Renal cortical epithelial cell (primary cell): ENCODE measurements at regions not wholly inside any gene's neighbourhood (a gene's known extent, or its start where the extent isn't known, plus 50 kb on each side); places are given as distances from the start of the nearest gene placed in this dataset.

ENCODE experiments used
- DNase-seq: peaks from one replicate; pipeline ENCODE4 v3.0.0-alpha.2; 2011; ENCODE audit warnings: low read depth

GRCh38 chr11:134687548-134687947 lies 275.5 kb upstream of the B3GAT1 start:
- DNase-seq = no peak

GRCh38 chr11:134686460-134687061 lies 274.5 kb upstream of the B3GAT1 start:
- no peak for DNase-seq

- DNase-seq = no peak
Measured at GRCh38 chr11:134685793-134686380, 273.8 kb upstream of the B3GAT1 start.

GRCh38 chr11:134684576-134684975 lies 272.5 kb upstream of the B3GAT1 start:
- DNase-seq = no peak

- no peak for DNase-seq
Measured at GRCh38 chr11:134683860-134684259, 271.8 kb upstream of the B3GAT1 start.

- DNase-seq = no peak
Measured at GRCh38 chr11:134682577-134682976, 270.5 kb upstream of the B3GAT1 start.

- no peak for DNase-seq
Measured at GRCh38 chr11:134679592-134679991, 267.6 kb upstream of the B3GAT1 start.

GRCh38 chr11:134678744-134679143 lies 266.7 kb upstream of the B3GAT1 start:
- DNase-seq = no peak

- no peak for DNase-seq
Measured at GRCh38 chr11:134677891-134678551, 266.0 kb upstream of the B3GAT1 start.

- DNase-seq = no peak
Measured at GRCh38 chr11:134677397-134677822, 265.4 kb upstream of the B3GAT1 start.

- DNase-seq = no peak
Measured at GRCh38 chr11:134676516-134677287, 264.7 kb upstream of the B3GAT1 start.

GRCh38 chr11:134675983-134676382 lies 263.9 kb upstream of the B3GAT1 start:
- no peak for DNase-seq

GRCh38 chr11:134674974-134675373 lies 262.9 kb upstream of the B3GAT1 start:
- DNase-seq = no peak

GRCh38 chr11:134670961-134671370 lies 258.9 kb upstream of the B3GAT1 start:
- no peak for DNase-seq

GRCh38 chr11:134670247-134670782 lies 258.3 kb upstream of the B3GAT1 start:
- DNase-seq = no peak

- DNase-seq = no peak
Measured at GRCh38 chr11:134669796-134670195, 257.8 kb upstream of the B3GAT1 start.

GRCh38 chr11:134668796-134669195 lies 256.8 kb upstream of the B3GAT1 start:
- no peak for DNase-seq

GRCh38 chr11:134668076-134668475 lies 256.0 kb upstream of the B3GAT1 start:
- DNase-seq = no peak

- DNase-seq = no peak
Measured at GRCh38 chr11:134667505-134667904, 255.5 kb upstream of the B3GAT1 start.

GRCh38 chr11:134667175-134667500 lies 255.1 kb upstream of the B3GAT1 start:
- no peak for DNase-seq

GRCh38 chr11:134666273-134667174 lies 254.5 kb upstream of the B3GAT1 start:
- DNase-seq = no peak
